ENCODE measurements at regions not wholly inside any gene's neighbourhood (a gene's known extent, or its start where the extent isn't known, plus 50 kb on each side); places are given as distances from the start of the nearest gene placed in this dataset.

DNA sequence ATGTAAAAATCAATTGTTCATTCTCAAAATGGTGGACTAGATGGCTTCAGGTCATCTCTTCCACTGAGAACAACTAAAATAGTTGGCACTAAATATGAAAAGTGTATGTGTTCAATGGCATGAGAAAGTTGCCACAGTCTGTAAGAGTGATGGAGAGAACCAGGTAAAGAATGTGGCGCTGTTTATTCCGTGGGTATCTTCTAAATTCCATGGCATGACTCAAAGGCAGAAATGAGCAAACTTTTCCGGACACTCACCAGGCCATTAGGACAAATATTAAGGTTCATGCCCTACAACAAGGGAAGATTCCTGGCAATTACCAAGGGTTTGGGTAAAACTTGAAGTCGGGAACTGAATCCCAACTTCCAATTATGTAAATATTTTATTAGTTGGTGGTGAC is 825.4 kb upstream of the CDH6 start:
- TF ChIP-seq, protein P1, sequence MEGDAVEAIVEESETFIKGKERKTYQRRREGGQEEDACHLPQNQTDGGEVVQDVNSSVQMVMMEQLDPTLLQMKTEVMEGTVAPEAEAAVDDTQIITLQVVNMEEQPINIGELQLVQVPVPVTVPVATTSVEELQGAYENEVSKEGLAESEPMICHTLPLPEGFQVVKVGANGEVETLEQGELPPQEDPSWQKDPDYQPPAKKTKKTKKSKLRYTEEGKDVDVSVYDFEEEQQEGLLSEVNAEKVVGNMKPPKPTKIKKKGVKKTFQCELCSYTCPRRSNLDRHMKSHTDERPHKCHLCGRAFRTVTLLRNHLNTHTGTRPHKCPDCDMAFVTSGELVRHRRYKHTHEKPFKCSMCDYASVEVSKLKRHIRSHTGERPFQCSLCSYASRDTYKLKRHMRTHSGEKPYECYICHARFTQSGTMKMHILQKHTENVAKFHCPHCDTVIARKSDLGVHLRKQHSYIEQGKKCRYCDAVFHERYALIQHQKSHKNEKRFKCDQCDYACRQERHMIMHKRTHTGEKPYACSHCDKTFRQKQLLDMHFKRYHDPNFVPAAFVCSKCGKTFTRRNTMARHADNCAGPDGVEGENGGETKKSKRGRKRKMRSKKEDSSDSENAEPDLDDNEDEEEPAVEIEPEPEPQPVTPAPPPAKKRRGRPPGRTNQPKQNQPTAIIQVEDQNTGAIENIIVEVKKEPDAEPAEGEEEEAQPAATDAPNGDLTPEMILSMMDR (IDR thresholded peaks at IDR 0.05) = no peak
- TF ChIP-seq POLR2A (IDR thresholded peaks at IDR 0.05) = no peak
